GM18861 (cell line): ENCODE measurements at regions not wholly inside any gene's neighbourhood (a gene's known extent, or its start where the extent isn't known, plus 50 kb on each side); places are given as distances from the start of the nearest gene placed in this dataset.

Experiments
- ATAC-seq: cut with Tn5 transposase; IDR thresholded peaks from one replicate; pipeline ENCODE4 v1.9.1; 2021; ENCODE audit not compliant: unreplicated experiment

DNA sequence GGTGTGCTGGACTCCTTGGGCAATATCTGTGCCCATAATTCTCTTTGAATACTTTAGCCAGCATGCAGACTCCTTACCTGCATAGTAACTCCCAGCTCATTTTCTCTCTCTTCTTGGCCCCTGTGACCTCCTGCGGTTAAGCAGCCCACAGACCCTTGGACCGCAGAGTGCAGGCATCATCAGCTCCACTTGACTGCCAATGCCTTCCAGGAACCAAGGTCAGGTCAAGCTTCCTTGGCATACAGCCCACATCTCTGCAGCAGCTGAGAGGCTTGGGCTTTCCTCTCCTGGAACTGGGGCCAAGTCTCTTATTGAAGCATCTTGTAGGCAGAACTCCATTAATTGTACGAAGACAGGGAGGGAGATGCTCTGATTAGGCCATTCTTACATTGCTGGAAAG, 130.1 kb upstream of the PIEZO2 start:
- ATAC-seq: no peak

GRCh38 chr18:11276678-11277077, 127.3 kb upstream of the PIEZO2 start:
- no peak for ATAC-seq

DNA sequence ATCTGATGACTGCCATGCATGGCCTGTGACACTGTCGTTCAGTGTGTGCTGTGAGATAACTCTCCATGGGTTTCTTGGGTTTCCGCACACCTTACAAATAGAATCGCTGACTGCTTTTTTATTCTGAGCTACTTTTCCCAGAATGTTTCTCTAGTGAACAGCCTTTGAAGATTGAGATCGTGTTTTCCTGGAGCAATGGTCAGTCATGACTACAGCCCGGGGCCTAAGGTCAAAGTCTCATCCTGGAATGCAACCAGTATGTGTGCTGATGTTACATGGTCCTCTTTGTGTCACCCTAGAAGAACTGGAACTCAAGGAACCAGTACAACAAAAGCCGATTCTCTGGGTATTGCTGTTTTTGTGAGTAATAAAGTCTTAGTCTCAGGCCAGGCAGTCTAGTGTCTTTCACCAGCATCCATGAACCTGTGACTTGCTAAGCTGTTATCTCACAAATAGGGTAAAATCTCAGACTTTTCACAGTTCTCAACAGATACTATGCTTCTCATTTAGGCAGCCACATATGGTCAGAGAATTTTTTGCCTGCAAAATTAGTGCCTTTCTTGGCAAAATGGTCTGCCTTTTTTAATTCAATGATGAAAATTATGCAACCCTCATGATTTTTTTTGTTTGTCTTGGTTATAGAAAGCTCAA, 124.9 kb upstream of the PIEZO2 start:
- no peak for ATAC-seq

- ATAC-seq: no peak
Measured at GRCh38 chr18:11272516-11272915, 123.1 kb upstream of the PIEZO2 start.

DNA sequence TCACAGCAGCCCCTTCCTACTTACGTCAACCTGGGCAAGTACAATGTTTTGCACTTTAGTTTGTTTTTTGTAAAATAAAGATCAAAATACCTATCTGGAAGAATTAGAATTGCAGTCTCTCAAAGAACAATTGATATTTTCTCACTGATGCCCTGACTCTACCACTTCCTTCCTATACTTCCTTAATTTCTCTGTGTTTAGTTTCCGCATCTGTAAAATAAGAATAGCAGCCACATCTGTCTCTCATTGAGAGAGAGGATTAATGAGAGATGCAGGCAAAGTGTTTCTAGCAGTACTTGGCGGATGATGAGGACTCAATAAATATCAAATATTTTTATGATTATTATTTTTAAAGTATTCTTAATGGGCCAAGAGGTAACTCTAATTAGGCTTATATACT, 122.6 kb upstream of the PIEZO2 start:
- no peak for ATAC-seq

DNA sequence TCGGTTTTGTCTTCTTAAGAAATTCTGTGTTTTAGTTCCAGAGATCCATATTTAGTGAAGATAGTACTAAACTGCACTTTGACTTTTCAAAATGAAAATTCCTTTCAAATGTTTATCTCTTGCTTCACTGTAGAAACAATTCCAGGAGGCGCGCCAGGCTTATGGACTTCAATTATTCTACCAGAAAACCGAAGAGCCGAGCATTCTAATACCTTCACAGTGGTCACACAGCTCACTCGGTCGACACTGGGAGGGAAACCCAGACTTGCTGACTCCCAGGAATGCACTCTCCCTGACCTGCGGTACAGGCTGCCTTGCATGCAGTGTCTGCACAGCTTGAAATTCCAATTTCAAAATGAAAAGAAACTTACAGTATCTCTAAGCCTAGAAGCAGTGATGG, 119.9 kb upstream of the PIEZO2 start:
- no peak for ATAC-seq

- ATAC-seq: no peak
Measured at GRCh38 chr18:11268741-11269233, 119.4 kb upstream of the PIEZO2 start.

- no peak for ATAC-seq
Measured at GRCh38 chr18:11268153-11268552, 118.8 kb upstream of the PIEZO2 start.

- ATAC-seq: no peak
Measured at GRCh38 chr18:11266781-11267480, 117.6 kb upstream of the PIEZO2 start.

GRCh38 chr18:11261486-11261885, 112.1 kb upstream of the PIEZO2 start:
- ATAC-seq: no peak

DNA sequence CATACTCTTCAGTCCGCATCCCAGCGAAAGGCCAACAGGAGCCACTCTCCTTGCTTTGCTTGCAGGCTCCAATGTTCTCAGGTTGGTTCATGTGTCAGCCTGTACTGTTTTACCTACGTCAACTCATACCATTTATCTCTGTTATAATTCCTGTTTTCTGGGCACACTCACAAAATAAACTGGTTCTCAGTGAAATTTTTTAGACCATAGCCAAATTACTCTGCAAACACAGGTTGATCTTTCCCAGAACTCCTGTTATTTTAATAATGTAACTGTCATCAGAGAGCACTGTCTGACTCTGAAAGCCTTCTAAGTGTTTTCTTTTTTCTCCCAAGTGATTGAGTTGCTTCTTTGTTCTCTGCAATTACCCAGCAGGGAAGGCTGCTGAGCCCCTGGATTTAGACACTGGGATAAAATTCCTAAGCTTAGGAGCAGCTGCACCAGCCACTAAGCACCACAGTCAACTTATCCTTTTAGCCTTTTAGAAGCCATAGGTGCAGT, 111.6 kb upstream of the PIEZO2 start:
- ATAC-seq: no peak

GRCh38 chr18:11259469-11260150, 110.2 kb upstream of the PIEZO2 start:
- no peak for ATAC-seq

DNA sequence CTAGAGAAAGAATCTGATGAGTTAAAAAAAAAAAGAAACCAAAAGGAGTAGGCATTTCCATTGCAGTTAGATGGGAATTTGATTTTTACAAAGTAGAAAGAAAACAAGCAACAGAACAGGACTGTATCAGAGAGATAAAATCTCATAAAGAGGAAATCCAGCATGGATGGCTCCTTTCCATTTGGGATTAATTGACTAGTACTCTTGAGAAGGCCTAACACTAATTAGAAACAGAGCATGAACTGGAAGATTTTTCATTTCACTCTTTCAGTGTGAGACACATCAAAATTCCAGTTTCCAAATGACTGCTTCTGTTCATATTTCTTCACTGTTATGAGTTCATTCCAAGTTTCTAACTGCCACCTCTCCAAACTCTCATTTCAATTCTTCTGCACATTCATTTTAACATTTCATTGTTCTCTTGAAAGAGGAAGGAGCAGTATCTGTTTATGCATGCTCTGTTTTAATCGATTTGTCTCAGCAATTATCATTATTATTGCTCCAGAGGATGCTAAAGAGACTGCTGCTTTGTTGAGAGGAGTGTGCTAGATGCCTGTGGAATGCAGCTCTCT, 108.8 kb upstream of the PIEZO2 start:
- ATAC-seq: no peak

DNA sequence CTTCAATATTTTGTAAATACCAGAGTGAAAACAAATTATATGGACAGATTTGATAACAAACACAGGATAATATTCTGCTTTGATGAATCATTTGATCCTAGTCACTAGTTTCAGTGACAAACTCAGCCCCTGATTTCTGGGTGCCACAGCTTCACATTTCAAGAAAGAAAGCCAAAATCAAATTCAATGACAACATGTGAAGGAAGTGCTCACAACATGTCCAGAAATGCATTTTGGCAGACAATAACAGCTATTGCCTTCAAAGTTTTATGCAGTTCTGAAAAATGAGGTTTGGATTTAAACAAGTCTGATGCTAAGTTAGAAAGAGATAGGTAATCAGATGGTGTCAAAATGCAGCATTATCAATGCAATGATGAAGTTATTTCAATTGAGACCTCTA, 106.9 kb upstream of the PIEZO2 start:
- ATAC-seq: no peak

GRCh38 chr18:11251891-11252270, 102.5 kb upstream of the PIEZO2 start:
- ATAC-seq: no peak

- ATAC-seq: no peak
Measured at GRCh38 chr18:11251229-11251890, 102.0 kb upstream of the PIEZO2 start.

DNA sequence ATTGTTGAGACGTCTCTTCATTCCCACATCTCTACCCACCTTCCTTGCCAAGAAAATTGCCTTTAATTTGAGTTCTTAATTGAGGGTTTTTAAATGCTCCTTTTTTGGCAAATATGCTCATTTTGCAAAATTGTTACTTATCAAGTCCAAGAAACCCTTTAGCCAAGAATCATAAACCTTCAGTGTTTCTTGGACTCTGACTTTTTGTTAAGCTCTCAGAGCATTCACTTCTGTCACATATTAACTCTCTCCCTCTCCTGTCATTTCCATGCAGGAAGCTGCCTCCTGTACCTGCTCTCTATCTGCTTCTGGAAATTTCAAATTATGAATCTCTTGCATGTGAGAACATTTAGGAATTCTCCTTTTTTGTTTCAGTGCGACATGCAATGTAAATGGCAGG, 100.0 kb upstream of the PIEZO2 start:
- ATAC-seq: no peak

GRCh38 chr18:11247381-11247970, 98.1 kb upstream of the PIEZO2 start:
- no peak for ATAC-seq

GRCh38 chr18:11246495-11247300, 97.3 kb upstream of the PIEZO2 start:
- no peak for ATAC-seq

DNA sequence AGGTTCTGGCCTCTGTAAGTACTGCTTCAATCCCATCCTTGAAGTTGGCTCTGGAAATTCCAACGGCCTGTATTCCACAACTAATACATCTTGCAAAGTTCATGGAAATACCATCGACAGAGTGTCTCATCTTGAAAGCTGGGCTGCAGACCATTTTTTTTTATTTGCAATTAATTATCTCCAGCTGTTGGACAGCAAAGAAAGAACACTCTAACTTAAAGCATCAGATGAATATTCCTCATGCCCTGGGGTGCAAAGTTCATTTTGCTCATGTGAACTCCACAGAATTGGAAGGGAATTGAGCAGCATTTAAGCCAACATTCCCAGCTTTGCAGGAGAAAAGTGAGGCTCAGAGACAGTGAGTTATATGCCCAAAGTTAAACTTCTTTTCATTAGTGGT, 96.5 kb upstream of the PIEZO2 start:
- ATAC-seq: no peak
